H1 (cell line): ENCODE measurements at regions not wholly inside any gene's neighbourhood (a gene's known extent, or its start where the extent isn't known, plus 50 kb on each side); places are given as distances from the start of the nearest gene placed in this dataset.

Experiments used
- EZH2 ChIP-seq: fragments of 200-600 bp; sonication (generic); IDR thresholded peaks from 2 replicates; pipeline ENCODE4 v1.7.1; 2012; ENCODE audit warnings: low read depth, mild to moderate bottlenecking, moderate library complexity, low read length, inconsistent platforms; ENCODE audit not compliant: severe bottlenecking
- TBP ChIP-seq: IDR thresholded peaks from 2 replicates; pipeline ENCODE4 v1.6.1; 2011; ENCODE audit warnings: low read depth, low read length, improper control_type of control experiment
- ZNF274 ChIP-seq: IDR thresholded peaks from 2 replicates; pipeline ENCODE4 v1.7.0; 2012; ENCODE audit warnings: low read length, borderline replicate concordance; ENCODE audit errors: extremely low read depth
- TF ChIP-seq, protein P1 (sequence below), 3 experiments: IDR thresholded peaks; 1 replicate in 2 of 3; 2 replicates in 1 of 3; pipeline versions ENCODE4 v1.5.1 to v1.6.1; 2011; ENCODE audit warnings: low read length in 3 of 3, mild to moderate bottlenecking in 3 of 3, inconsistent platforms in 2 of 3, low read depth in 1 of 3, moderate library complexity in 1 of 3; ENCODE audit not compliant: insufficient read depth in 1 of 3; ENCODE audit errors: control extremely low read depth in 1 of 3

DNA sequence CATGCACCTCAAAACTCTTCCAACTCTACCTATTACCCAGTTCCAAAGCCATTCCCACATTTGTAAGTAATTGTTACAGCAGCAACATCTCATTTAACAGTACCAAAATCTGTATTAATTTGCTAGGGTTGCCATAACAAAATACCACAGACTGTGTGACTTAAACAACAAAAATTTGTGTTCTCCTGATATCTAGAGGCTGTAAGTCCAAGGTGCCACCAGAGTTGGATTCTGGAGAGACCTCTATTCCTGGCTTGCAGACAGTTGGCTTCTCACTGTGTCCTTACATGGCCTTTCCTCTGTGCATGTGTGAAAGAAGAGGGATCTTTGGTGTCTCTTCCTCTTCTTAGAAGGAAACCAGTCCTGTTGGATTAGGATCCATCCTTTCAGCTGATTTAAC is 203.8 kb upstream of the PIK3R1 start:
- TF ChIP-seq, protein P1, sequence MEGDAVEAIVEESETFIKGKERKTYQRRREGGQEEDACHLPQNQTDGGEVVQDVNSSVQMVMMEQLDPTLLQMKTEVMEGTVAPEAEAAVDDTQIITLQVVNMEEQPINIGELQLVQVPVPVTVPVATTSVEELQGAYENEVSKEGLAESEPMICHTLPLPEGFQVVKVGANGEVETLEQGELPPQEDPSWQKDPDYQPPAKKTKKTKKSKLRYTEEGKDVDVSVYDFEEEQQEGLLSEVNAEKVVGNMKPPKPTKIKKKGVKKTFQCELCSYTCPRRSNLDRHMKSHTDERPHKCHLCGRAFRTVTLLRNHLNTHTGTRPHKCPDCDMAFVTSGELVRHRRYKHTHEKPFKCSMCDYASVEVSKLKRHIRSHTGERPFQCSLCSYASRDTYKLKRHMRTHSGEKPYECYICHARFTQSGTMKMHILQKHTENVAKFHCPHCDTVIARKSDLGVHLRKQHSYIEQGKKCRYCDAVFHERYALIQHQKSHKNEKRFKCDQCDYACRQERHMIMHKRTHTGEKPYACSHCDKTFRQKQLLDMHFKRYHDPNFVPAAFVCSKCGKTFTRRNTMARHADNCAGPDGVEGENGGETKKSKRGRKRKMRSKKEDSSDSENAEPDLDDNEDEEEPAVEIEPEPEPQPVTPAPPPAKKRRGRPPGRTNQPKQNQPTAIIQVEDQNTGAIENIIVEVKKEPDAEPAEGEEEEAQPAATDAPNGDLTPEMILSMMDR (IDR thresholded peaks at IDR 0.05; ENCODE audit: control extremely low read depth in 1 of 3, insufficient read depth in 1 of 3, low read depth in 1 of 3, low read length in 3 of 3): no peak
- TF ChIP-seq TBP: no peak
- TF ChIP-seq EZH2: no peak
- TF ChIP-seq ZNF274: no peak
